NCI-H1694 treated with DMSO at 0.1 percent for 48 hours (cell line): ENCODE measurements at regions not wholly inside any gene's neighbourhood (a gene's known extent, or its start where the extent isn't known, plus 50 kb on each side); places are given as distances from the start of the nearest gene placed in this dataset.
A peak's percentile ranks its signal among the peaks of the same experiment; 100 is the strongest.

Experiments
- DNase-seq: peaks from one replicate; lab custom pipeline; 2025; lab: John Stamatoyannopoulos, UW

GRCh38 chr21:24339406-24339805 is 1267.9 kb downstream of the MRPL39 start:
- no peak for DNase-seq

DNA sequence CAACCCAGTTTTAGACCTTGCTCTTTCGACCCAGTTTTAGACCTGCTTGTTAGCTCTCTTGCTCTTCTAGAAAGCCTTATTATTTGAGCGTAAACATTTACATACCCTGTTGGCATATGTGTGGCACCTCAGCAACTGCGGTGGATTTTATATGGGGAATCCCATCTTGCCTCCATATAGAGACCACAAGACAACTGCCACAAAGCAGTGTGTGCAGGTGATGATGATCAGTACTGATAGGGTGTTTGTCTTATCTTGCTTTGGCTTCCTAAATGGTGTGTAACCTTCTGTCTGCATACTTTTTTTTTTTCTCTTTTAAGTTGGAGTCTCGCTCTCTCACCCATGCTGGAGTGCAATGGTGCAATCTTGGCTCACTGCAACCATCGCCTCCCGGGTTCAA is 1270.8 kb downstream of the MRPL39 start:
- no peak for DNase-seq

- no peak for DNase-seq
These were observed 1283.7 kb downstream of the MRPL39 start for GRCh38 chr21:24323536-24323935.

DNA sequence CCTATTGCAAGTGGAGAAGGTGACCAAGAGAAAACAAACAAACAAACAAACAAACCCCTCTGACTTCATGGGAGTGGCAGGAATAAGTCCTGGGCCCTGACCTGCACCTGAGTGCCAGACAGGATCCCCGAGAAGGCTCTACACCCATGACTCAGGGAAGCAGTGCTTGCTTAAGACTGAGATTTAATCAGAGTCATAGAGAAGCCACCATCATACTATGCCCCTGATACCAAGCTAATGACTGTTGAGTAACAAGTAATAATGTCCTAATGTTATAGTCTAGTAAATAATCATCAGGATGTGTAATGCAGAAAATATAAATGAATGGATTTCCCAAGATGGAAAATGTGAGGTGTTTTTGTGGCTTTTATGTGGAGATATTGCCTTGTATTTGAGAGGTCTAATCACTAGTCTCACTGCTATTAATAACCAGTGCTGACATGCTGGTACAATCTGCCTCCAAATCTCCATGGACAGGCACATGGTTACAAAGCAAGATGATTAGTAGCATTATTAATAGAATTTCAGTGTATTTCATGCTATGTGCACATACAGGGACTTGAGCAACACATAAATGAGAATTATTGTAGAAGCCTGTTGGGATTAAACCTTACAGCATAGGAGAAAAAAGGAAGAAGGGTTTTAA is 1290.9 kb downstream of the MRPL39 start:
- DNase-seq = no peak

GRCh38 chr21:24310788-24311187 is 1296.5 kb downstream of the MRPL39 start:
- DNase-seq = no peak

GRCh38 chr21:24308183-24308582 is 1299.1 kb downstream of the MRPL39 start:
- DNase-seq = no peak

- no peak for DNase-seq
These were observed 1304.9 kb downstream of the MRPL39 start for GRCh38 chr21:24302400-24302799.

DNA sequence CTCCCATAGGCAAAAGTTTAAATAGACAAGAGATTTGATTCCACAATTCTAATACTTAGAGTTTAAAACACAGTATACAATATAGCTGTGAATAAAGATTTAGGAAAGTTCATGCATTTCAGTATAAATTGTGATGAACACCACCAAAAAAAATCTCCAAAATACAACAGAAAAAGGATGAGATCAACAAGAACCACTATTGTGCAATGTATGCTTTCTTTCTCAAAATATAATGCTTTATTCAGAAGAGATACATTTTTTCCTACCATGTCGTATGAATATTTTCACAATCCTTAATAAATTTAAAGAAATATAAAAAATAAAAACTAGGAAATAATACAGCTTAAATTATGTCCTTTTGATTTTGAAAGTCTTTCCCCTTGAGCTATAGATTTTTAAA is 1309.2 kb downstream of the MRPL39 start:
- no peak for DNase-seq

- DNase-seq = no peak
These were observed 1313.1 kb downstream of the MRPL39 start for GRCh38 chr21:24294171-24294570.

- DNase-seq = peak; percentile 67
These were observed 1317.0 kb downstream of the MRPL39 start for GRCh38 chr21:24290151-24290833.

DNA sequence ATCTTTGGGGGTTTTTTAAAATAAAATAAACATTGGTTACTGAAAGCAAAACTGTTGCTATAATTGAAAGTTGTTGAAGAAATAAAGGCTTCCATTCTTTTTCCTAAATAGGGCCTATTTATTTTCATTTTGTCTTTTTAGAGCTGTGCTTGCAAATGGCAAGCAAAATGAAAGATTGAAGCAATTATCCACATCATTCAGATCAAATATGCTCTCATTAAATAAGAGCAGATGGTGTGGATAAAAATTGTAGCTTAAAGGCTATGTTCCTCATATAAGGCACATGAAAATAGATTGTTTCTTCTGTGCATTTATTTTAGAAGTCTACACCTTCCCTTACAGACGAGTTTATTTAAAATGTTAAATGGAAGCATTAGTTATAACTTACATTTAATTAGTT is 1317.7 kb downstream of the MRPL39 start:
- peak; percentile 95 for DNase-seq

DNA sequence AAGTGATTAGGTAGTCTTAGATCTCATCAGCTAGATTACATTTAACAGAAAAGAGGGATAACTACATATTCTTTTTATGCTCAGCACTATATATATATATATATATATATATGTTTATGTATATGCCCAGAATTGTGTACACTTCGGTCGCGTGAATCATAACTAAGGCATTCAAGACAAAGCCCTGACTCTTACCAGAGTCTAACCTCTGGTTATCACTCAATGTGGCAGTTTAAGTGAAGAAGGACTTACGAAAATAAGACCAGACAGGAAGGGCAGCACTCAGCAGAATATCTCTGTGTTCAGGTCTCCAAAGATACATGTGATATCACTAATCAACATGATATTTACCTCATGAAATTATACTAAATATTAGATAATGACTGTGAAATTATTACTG is 1326.7 kb downstream of the MRPL39 start:
- DNase-seq = no peak

GRCh38 chr21:24278711-24279110 is 1328.6 kb downstream of the MRPL39 start:
- DNase-seq = no peak

DNA sequence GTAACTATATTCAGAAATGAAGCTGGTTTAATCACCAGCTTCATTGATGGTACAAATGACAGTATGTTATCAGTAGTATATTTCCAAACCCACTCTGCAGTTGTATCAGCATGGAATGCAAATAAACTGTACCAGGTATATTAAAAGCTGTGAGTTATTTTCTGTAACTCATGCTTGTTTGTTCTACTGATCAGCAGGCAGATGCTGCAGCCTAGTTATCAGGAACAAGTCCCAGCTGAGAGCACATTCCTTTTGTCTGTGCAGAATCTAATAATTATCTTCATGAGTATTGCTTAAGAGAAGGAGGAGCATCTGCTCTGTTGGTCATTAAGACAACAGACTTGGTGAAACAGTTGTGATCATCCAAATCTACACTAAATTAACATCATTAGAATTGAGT is 1331.1 kb downstream of the MRPL39 start:
- DNase-seq = peak; percentile 61

DNA sequence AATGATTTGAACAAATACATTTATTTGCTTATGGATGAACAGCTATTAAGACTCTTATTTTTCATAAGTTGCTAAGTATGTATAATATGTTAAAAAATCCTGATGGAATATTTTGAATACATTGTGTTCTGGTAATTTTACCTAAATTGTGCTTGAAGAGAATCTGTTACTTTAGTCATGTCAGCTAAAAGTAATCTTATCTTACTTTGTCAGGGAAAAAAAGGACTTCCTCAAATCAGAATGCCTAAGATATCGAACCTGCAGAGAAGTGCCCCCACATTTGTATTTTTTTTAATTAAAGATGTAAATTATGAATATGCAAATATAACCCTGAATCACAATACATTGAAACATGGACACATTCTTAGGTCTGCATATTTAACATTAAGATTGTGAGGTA is 1331.7 kb downstream of the MRPL39 start:
- no peak for DNase-seq

GRCh38 chr21:24272521-24272938 is 1334.8 kb downstream of the MRPL39 start:
- DNase-seq = no peak

GRCh38 chr21:24265987-24266386 is 1341.3 kb downstream of the MRPL39 start:
- no peak for DNase-seq

GRCh38 chr21:24260751-24261150 is 1346.5 kb downstream of the MRPL39 start:
- no peak for DNase-seq

DNA sequence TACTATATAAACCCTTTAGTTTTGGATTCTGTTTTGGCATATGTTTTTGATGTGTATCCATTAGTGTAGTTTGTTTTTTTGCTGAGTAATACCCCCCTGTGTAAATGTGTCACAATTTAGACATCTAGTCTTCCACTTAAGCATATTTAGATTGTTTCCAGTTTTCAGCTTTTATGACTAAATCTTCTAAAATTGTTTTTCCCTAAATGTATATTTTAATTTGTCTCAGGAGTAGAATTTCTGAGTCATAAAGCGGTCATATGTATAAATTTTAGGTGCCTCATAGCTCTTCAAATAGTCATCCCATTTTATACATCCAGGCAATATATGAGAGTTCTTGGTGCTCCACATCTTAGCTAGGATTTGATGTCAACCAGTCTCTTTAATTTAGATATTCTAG is 1348.0 kb downstream of the MRPL39 start:
- no peak for DNase-seq

DNA sequence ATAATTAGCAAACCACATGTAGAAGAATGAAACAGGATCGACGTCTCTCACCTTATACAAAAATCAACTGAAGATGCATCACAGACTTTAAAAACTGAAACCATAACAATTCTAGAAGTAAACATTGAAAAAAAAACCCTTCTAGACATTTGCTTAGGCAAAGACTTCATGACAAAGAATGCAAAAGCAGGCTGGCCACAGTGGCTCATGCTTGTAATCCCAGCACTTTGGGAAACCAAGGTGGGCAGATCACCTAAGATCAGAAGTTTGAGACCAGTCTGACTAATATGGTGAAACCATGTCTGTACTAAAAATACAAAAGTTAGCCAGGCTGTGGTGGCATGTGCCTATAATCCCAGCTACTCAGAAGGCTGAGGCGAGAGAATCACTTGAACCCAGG is 1351.7 kb downstream of the MRPL39 start:
- DNase-seq = no peak

GRCh38 chr21:24225431-24225830 is 1381.8 kb downstream of the MRPL39 start:
- DNase-seq = no peak

- DNase-seq = no peak
These were observed 1382.9 kb downstream of the MRPL39 start for GRCh38 chr21:24224422-24224821.

GRCh38 chr21:24223624-24224023 is 1383.7 kb downstream of the MRPL39 start:
- DNase-seq = no peak

DNA sequence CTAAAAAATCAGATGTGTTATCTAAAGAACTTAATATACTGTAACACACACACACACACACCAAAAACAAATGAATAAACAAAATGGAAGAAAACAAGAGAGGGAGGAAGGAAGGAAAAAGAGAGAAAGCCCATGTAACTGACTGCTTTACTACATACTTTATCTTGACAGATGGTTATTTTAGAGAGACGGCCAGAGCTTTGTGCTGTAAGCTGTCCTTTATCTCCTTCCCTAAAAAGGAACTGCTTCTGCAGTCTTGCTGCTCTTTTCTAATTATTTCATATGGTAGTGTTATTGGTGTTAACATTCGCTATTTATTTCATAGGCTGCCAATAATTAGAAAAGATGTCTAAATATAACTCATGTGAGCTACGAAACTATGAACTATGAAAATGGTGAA is 1384.6 kb downstream of the MRPL39 start:
- DNase-seq = no peak
